Adrenal gland (tissue), 5 donors: ENCODE measurements at regions not wholly inside any gene's neighbourhood (a gene's known extent, or its start where the extent isn't known, plus 50 kb on each side); places are given as distances from the start of the nearest gene placed in this dataset.

Experiments used
- POLR2A ChIP-seq, 2 donors: fragments of 450-650 bp; IDR thresholded peaks; one replicate each; pipeline ENCODE4 v1.6.1; 2017; ENCODE audit warnings: antibody characterized with exemption in 2 of 2, mild to moderate bottlenecking in 2 of 2, moderate library complexity in 1 of 2
- TF ChIP-seq, protein P1 (sequence below), 6 experiments: fragments of 450-650 bp in 4 of 6; fragments of 200-600 bp in 2 of 6; sonication (generic) in 1 of 6; IDR thresholded peaks; 1 replicate in 5 of 6; 2 replicates in 1 of 6; pipeline versions ENCODE4 v1.5.1 to v1.8.0; 2016 to 2021; ENCODE audit warnings: antibody characterized with exemption in 6 of 6, mild to moderate bottlenecking in 2 of 6, moderate library complexity in 1 of 6
- donor health status: DM: no; HTN: no; CAD: no.

DNA sequence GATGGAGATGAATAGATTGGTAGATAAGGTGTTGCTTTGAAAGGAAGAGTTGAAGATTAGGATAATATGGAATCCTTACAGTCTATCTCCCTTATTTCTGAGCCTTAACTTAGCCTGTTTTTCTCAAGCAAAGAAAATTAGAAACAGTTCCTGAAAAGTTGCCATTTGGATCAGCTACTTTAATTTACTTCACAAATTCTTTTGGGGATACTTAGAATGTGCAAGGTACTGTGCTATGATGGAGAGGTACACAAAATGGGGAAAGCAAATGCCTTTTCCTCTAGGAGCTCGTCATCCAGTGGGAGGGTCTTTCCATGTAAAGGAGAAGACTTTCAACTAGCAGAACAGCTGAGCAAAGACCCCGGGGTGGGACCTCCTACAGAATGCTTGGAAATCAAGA, 51.1 kb upstream of the SMARCA2 start:
- TF ChIP-seq, protein P1, sequence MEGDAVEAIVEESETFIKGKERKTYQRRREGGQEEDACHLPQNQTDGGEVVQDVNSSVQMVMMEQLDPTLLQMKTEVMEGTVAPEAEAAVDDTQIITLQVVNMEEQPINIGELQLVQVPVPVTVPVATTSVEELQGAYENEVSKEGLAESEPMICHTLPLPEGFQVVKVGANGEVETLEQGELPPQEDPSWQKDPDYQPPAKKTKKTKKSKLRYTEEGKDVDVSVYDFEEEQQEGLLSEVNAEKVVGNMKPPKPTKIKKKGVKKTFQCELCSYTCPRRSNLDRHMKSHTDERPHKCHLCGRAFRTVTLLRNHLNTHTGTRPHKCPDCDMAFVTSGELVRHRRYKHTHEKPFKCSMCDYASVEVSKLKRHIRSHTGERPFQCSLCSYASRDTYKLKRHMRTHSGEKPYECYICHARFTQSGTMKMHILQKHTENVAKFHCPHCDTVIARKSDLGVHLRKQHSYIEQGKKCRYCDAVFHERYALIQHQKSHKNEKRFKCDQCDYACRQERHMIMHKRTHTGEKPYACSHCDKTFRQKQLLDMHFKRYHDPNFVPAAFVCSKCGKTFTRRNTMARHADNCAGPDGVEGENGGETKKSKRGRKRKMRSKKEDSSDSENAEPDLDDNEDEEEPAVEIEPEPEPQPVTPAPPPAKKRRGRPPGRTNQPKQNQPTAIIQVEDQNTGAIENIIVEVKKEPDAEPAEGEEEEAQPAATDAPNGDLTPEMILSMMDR (IDR thresholded peaks at IDR 0.05), result no peak
- TF ChIP-seq POLR2A (IDR thresholded peaks at IDR 0.05), result no peak
